ENCODE measurements at regions not wholly inside any gene's neighbourhood (a gene's known extent, or its start where the extent isn't known, plus 50 kb on each side); places are given as distances from the start of the nearest gene placed in this dataset.

DNA sequence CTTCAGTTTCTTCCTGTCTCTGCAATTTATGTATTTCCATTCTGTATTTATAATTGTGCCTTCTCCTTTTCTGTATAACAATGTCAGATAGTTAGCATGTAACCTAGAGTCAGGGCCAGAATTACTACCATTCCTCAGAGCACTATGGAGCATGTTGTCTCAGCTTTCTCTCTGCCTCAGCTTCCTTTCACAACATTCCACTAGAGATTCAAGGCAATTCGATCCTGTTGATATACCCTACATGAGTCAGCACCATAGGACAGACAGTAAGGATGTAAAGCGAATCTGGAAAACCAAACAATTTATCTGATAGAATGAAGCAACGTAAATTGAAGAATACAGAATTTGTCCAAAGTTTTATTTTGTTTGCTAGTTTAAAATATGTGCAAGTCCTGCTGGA, 728.3 kb upstream of the SEMA6A start:
- TF ChIP-seq, protein P1, sequence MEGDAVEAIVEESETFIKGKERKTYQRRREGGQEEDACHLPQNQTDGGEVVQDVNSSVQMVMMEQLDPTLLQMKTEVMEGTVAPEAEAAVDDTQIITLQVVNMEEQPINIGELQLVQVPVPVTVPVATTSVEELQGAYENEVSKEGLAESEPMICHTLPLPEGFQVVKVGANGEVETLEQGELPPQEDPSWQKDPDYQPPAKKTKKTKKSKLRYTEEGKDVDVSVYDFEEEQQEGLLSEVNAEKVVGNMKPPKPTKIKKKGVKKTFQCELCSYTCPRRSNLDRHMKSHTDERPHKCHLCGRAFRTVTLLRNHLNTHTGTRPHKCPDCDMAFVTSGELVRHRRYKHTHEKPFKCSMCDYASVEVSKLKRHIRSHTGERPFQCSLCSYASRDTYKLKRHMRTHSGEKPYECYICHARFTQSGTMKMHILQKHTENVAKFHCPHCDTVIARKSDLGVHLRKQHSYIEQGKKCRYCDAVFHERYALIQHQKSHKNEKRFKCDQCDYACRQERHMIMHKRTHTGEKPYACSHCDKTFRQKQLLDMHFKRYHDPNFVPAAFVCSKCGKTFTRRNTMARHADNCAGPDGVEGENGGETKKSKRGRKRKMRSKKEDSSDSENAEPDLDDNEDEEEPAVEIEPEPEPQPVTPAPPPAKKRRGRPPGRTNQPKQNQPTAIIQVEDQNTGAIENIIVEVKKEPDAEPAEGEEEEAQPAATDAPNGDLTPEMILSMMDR (IDR thresholded peaks at IDR 0.05), result no peak
- TF ChIP-seq POLR2A (IDR thresholded peaks at IDR 0.05), result no peak
